ENCODE measurements at regions not wholly inside any gene's neighbourhood (a gene's known extent, or its start where the extent isn't known, plus 50 kb on each side); places are given as distances from the start of the nearest gene placed in this dataset.

DNA sequence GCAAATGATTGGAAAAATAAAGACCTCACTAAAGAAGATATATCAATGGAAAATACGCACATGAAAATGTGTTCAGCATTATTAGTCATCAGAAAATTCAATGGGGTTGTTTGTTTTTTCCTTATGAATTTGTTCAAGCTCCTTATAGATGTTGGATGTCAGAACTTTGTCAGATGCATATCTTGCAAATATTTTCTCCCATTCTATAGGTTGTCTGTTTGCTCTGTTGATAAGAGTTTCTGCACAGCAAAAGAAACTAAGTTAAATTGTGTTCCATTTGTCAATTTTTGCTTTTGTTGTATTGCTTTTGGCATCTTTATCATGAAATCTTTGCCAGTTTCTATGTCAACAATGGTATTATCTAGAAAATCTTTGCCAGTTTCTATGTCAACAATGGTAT, 633.9 kb upstream of the CHORDC1 start:
- Histone ChIP-seq H2AFZ (replicated peaks; ENCODE audit: low read length, poor library complexity) (no peak overlapping the region), H4K5ac (ENCODE audit: low read depth, low read length) (no peak overlapping the region), H3K4ac (ENCODE audit: low read depth, low read length) (no peak overlapping the region), H3K4me3 (ENCODE audit: insufficient read depth, low read depth, low read length) (no peak overlapping the region), H3K9me1 (ENCODE audit: insufficient read depth, low read length) (no peaks in the 10 kb centered on the region), H3K9ac (ENCODE audit: low read depth, low read length) (no peak overlapping the region), H3K27ac (ENCODE audit: insufficient read depth, low read length) (no peak overlapping the region), H2AK5ac (ENCODE audit: low read depth, low read length) (no peak overlapping the region), H2BK20ac (ENCODE audit: low read depth, low read length) (no peak overlapping the region), H3K23ac (ENCODE audit: low read depth, low read length) (no peak overlapping the region), H4K8ac (ENCODE audit: low read depth in 2 of 2, low read length in 2 of 2) (no peak overlapping the region), H3K27me3 (ENCODE audit: control insufficient read depth, insufficient read depth, low read length) (no peaks in the 10 kb centered on the region), H3K79me1 (ENCODE audit: low read depth in 1 of 2, low read length in 2 of 2) (no peaks in the 10 kb centered on the region), H4K20me1 (ENCODE audit: insufficient read depth, low read length) (no peaks in the 10 kb centered on the region), H2BK5ac (ENCODE audit: low read depth, low read length, poor library complexity, severe bottlenecking) (no peak overlapping the region), H3K56ac (ENCODE audit: extremely low read depth, insufficient read depth, low read length) (no peak overlapping the region), H2BK120ac (ENCODE audit: low read depth, low read length) (no peak overlapping the region), H3K18ac (ENCODE audit: low read depth, low read length) (no peak overlapping the region), H3K4me1 (ENCODE audit: control insufficient read depth, insufficient read depth, low read length) (no peaks in the 10 kb centered on the region), H4K91ac (ENCODE audit: insufficient read depth, low read depth, low read length) (no peak overlapping the region), H2BK15ac (ENCODE audit: low read depth, low read length) (no peak overlapping the region), H3K9me3 (ENCODE audit: control insufficient read depth, insufficient read depth, low read length) (no peaks in the 10 kb centered on the region), H3K4me2 (ENCODE audit: low read depth, low read length) (no peak overlapping the region), H3K36me3 (ENCODE audit: control insufficient read depth, insufficient read depth, low read length) (no peaks in the 10 kb centered on the region), H2AK9ac (replicated peaks; ENCODE audit: low read depth, low read length, poor library complexity) (no peak overlapping the region), H3K14ac (replicated peaks; ENCODE audit: low read depth, low read length) (no peak overlapping the region)
- no peak for ATAC-seq (ENCODE audit: low read depth)
- dilution Hi-C loops (cut with HindIII; ENCODE audit: low sequenced_read_pairs, unreplicated experiment) = no loop called here
- ChIA-PET CTCF (no interaction called here), POLR2A (ENCODE audit: unreplicated experiment) (no interaction called here)
- in situ Hi-C loops (cut with MboI; ENCODE audit: low sequenced_read_pairs) = no loop called here
- intact Hi-C loops (cut with micrococcal nuclease) = no loop called here
- TF ChIP-seq MAZ (IDR thresholded peaks at IDR 0.05; ENCODE audit: borderline replicate concordance, low read depth, low read length) (no peak), BHLHE40 (IDR thresholded peaks at IDR 0.05; ENCODE audit: low read depth, low read length) (no peak)
- no peak for DNase-seq
- no CpG with 5 or more reads among the region's 1 CpG for WGBS, 2 experiments (ENCODE audit: extremely low coverage in 2 of 2, insufficient read length in 1 of 2)
- no TSS peak for BruUV-seq (replicated peaks)

Measured in IMR-90 (cell line).